ENCODE measurements at regions not wholly inside any gene's neighbourhood (a gene's known extent, or its start where the extent isn't known, plus 50 kb on each side); places are given as distances from the start of the nearest gene placed in this dataset.

DNA sequence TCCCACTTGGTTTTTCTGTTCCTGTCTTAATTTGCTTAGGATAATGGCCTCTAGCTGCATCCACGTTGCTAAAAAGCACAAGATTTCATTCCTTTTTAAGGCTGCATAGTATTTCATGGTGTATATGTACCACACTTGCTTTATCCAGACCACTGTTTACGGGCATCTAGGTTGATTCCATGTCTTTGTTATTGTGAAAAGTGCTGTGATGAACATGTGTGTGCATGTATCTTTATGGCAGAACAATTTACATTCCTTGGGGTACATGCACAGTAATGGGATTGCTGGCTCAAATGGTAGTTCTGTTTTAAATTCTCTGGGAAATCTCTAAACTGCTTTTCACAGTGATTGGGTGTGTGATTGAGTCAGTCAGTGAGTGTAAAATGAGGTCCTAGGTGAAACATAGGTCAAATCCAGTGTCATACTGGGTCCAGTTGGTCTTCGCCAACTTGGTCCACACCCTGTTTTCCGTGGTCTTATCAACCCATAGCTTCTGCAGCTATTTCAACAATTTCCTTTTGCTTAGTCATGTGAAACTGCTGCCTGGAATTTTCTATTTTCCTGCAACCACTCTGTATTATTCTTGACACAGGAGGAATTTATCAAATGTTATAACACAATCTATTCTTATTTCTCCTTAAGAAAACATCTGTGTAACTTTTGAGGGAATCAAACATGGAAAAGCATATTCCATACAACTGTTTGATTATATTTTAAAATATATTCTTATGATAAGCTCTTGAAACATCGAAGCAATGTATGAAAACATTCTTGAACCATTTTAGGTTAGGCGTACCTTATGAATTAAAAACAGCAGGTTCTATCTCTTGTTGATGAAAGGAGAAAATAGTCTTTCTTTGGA is 82.9 kb downstream of the ADCYAP1 start:
- H3K9me3 Mint-ChIP-seq, result no peaks in the 10 kb centered on the region
- no peak overlapping the region for H3K27ac Mint-ChIP-seq
- no peaks in the 10 kb centered on the region for H3K36me3 Mint-ChIP-seq (ENCODE audit: low read depth)
- no peak overlapping the region for H3K4me3 Mint-ChIP-seq
- H3K27me3 Mint-ChIP-seq, result no peaks in the 10 kb centered on the region
- H3K4me1 Mint-ChIP-seq (ENCODE audit: low read depth), result no peaks in the 10 kb centered on the region

DNA sequence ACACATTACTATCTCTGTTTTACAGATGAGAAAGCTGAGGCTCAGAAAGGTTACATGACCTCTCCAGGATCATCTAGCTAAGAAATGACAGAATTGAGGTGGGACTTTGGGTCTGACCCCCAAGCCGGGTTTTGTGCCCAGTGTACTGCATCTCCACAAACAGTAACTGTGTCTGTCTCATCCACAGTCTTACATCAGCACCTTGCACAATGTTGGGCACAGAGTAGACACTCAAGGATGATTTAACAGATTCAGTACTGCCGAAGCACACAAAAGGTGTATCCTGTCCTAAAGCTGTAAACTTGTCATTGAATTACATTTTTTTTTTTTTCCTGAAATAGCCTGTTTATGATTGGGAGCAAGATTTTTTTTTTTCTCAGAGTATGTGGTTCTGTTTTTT is 84.8 kb downstream of the ADCYAP1 start:
- H3K9me3 Mint-ChIP-seq, result peaks cover 1% of the 10 kb centered on the region
- H3K4me3 Mint-ChIP-seq, result no peak overlapping the region
- H3K36me3 Mint-ChIP-seq (ENCODE audit: low read depth), result no peaks in the 10 kb centered on the region
- H3K27me3 Mint-ChIP-seq, result no peaks in the 10 kb centered on the region
- H3K4me1 Mint-ChIP-seq (ENCODE audit: low read depth), result no peaks in the 10 kb centered on the region
- no peak overlapping the region for H3K27ac Mint-ChIP-seq

DNA sequence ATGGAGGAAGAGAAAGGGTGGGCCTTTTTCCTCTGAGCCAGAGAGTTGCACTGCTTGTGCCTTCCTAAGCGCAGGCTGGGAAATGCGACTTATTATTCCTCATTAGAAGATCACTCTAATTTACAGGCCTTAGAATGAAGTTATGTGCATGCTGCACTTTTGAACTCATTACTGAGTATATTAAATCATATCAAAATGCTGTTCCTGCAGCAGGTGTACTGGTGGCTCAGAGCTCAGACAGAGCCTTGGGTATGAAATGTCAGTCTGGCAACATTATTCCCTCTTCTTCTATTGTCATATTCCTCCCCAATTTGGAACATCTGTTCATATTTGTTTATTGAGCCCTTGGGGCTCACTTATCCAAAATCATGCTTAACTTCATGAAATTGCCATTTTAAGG is 85.5 kb downstream of the ADCYAP1 start:
- Mint-ChIP-seq H3K27ac (no peak overlapping the region), H3K36me3 (ENCODE audit: low read depth) (no peaks in the 10 kb centered on the region), H3K4me3 (no peak overlapping the region), H3K4me1 (ENCODE audit: low read depth) (no peaks in the 10 kb centered on the region), H3K27me3 (peaks cover 4% of the 10 kb centered on the region), H3K9me3 (peaks cover 4% of the 10 kb centered on the region)

DNA sequence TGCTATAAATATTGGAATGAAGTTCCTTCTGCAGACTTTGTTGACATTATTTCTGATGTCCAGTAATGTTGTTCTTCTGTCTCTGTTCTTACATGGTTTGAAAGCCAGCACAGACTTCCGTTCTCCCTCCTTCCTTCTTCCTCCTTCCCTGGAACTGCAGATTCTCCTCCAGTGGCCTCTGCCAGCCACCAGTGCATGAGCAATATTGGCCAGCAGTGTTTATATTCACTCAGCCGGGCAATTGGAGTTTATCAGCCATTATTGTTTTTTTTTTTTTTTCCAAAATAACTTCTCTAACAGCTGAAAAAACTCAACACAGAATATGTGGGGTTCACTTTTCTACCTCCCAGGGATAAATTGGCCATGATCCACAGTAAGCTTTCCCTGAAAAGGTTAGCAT is 86.8 kb downstream of the ADCYAP1 start:
- Mint-ChIP-seq H3K27ac (no peak overlapping the region), H3K9me3 (peaks cover 4% of the 10 kb centered on the region), H3K27me3 (peaks cover 4% of the 10 kb centered on the region), H3K4me3 (no peak overlapping the region), H3K4me1 (ENCODE audit: low read depth) (no peaks in the 10 kb centered on the region), H3K36me3 (ENCODE audit: low read depth) (no peaks in the 10 kb centered on the region)

DNA sequence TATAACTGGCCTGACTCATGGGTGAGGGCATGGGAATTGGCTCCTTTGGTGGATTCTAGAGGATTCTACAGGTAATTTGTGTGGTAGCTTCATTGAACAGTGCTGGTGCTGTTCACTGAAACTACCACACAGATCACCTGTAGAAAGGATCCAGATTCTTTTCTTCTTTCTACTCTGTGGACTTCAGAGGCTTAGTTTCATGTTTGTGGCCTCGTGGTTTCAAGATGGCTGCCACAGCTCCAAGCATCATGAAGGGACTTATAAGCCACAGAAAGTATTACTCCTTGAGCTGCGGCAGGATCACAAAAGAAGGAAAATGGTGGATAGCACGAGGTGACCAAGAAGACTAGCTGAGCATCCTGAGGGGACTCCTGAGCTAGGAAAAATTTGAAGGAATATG is 88.9 kb downstream of the ADCYAP1 start:
- Mint-ChIP-seq H3K27me3 (peaks cover 4% of the 10 kb centered on the region), H3K27ac (no peak overlapping the region), H3K9me3 (peaks cover 8% of the 10 kb centered on the region), H3K4me1 (ENCODE audit: low read depth) (no peaks in the 10 kb centered on the region), H3K36me3 (ENCODE audit: low read depth) (no peaks in the 10 kb centered on the region), H3K4me3 (no peak overlapping the region)

DNA sequence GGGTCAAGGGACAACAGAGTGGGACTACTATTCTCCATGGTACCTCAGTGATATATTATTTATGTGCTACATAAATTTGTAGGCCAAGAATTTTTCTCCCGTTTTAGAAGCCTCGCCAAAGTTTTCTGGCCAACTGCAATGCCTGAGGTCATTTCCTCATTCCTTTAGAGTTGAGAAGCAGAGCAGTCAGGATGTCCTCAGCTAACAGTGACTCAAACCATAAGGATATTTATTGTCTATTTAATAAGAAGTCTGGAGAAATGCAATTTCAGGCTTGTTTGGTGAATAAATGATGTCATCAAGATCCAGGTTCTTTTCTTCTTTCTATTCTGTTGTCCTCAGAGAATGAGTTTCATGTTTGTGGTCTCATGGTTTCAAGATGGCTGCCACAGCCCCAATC is 91.0 kb downstream of the ADCYAP1 start:
- H3K4me3 Mint-ChIP-seq, result no peak overlapping the region
- H3K36me3 Mint-ChIP-seq (ENCODE audit: low read depth), result no peaks in the 10 kb centered on the region
- no peaks in the 10 kb centered on the region for H3K4me1 Mint-ChIP-seq (ENCODE audit: low read depth)
- H3K27me3 Mint-ChIP-seq, result peaks cover 4% of the 10 kb centered on the region
- peaks cover 8% of the 10 kb centered on the region for H3K9me3 Mint-ChIP-seq
- no peak overlapping the region for H3K27ac Mint-ChIP-seq

DNA sequence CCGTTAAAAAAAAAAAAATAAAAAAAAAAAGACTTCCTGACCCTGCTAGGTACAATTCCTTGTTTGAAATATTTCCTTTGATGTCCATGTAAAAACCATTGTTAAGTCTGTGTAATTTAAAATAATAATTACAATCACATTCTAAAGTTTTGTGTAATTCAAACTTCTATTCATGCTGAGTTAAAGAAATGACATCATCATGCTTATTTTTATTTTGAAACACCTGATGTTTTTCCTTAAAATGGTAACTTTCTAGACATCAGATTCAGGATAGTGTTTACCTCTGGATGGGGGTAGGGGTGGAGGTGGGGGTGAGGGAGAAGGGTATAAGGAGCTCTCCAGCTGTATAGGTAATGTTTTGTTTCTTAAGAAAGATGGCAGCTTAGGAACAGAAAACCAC is 92.8 kb downstream of the ADCYAP1 start:
- no peaks in the 10 kb centered on the region for H3K4me1 Mint-ChIP-seq (ENCODE audit: low read depth)
- no peaks in the 10 kb centered on the region for H3K36me3 Mint-ChIP-seq (ENCODE audit: low read depth)
- no peak overlapping the region for H3K4me3 Mint-ChIP-seq
- no peak overlapping the region for H3K27ac Mint-ChIP-seq
- H3K9me3 Mint-ChIP-seq, result peaks cover 8% of the 10 kb centered on the region
- peaks cover 4% of the 10 kb centered on the region for H3K27me3 Mint-ChIP-seq

DNA sequence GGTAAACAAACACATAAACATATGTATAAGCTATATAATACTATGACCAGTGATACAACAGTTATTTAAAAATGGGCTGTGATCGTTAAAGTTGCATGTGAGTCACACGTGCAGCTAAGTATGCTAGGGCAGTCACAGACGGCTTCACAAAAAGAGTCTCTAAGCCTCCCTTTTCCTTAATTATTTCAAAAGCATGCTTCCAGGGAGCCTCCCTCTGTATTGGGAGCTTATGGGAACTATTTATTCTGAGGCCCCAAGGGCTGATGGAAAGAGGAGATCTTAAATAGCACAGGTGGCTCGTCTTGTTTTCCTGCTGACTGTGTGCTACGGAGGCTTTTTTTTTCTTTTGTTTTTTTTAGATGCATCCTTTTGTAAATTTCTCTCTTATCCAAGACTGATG is 94.3 kb downstream of the ADCYAP1 start:
- Mint-ChIP-seq H3K4me1 (ENCODE audit: low read depth) (no peaks in the 10 kb centered on the region), H3K27ac (no peak overlapping the region), H3K4me3 (no peak overlapping the region), H3K36me3 (ENCODE audit: low read depth) (no peaks in the 10 kb centered on the region), H3K9me3 (peaks cover 11% of the 10 kb centered on the region), H3K27me3 (peaks cover 4% of the 10 kb centered on the region)

DNA sequence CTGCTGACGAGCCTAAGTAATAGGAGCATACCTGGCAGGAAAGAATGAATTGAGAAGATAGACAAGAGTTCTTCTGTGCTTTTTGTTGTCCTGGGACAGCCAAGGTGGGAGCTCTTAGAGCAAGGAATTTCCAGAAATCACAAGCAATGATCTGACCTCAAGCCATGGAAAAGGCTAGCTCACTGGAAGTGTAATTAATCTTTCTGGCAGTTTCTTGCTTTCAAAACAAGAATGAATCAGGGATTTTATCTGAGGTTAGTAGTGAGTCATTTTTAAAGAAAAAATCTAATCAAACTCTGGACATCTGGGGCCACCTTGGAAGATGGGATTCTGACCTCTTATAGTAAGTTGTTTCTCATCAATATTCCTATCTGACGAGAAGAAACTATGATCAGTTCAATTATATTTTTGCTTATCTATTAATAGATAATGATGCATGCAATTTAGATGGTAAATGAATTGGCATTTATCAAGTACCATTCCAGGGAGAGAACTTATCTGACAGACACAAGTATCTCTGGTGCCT is 98.0 kb downstream of the ADCYAP1 start:
- Mint-ChIP-seq H3K4me1 (ENCODE audit: low read depth) (no peaks in the 10 kb centered on the region), H3K27ac (no peak overlapping the region), H3K36me3 (ENCODE audit: low read depth) (no peaks in the 10 kb centered on the region), H3K9me3 (peaks cover 7% of the 10 kb centered on the region), H3K27me3 (no peaks in the 10 kb centered on the region), H3K4me3 (no peak overlapping the region)

DNA sequence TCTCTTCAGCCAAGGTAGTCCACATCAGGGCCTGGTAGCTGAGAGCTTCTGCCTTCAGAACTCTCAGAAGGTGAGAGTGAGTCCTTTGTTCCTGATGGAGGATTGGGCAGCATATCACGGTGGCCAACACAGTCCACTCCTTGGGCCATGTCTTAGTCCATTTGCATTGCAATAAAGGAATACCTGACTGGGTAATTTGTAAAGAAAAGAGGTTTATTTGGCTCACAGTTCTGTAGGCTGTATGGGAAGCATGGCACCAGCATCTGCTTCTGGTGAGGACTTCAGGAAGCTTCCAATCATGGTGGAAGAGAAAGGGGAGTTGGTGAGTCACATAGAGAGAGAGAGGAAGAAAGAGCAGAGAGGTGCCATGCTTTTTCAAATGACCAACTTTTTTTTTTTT is 98.8 kb downstream of the ADCYAP1 start:
- no peaks in the 10 kb centered on the region for H3K4me1 Mint-ChIP-seq (ENCODE audit: low read depth)
- no peak overlapping the region for H3K27ac Mint-ChIP-seq
- H3K36me3 Mint-ChIP-seq (ENCODE audit: low read depth), result no peaks in the 10 kb centered on the region
- no peak overlapping the region for H3K4me3 Mint-ChIP-seq
- H3K9me3 Mint-ChIP-seq, result peaks cover 7% of the 10 kb centered on the region
- no peaks in the 10 kb centered on the region for H3K27me3 Mint-ChIP-seq

DNA sequence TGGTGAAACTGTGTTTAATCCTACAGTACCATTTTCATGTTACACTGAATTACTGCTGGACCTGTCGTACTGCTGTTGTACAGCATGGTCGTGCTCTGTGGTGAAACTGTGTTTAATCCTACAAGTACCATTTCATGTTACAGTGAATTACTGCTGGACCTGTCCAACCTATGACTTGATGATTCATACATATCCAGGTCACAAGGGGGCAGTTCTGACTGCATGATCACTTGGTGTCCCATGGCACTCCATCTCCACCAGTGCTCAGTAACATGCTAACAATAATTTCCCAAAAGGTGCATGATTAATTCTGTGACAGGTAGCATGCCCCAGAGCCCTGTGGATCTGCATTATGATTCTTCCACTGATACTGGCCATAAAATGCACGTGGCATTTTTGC is 101.6 kb downstream of the ADCYAP1 start:
- Mint-ChIP-seq H3K27me3 (no peaks in the 10 kb centered on the region), H3K27ac (no peak overlapping the region), H3K36me3 (ENCODE audit: low read depth) (no peaks in the 10 kb centered on the region), H3K4me1 (ENCODE audit: low read depth) (no peaks in the 10 kb centered on the region), H3K4me3 (no peak overlapping the region), H3K9me3 (peaks cover 7% of the 10 kb centered on the region)

DNA sequence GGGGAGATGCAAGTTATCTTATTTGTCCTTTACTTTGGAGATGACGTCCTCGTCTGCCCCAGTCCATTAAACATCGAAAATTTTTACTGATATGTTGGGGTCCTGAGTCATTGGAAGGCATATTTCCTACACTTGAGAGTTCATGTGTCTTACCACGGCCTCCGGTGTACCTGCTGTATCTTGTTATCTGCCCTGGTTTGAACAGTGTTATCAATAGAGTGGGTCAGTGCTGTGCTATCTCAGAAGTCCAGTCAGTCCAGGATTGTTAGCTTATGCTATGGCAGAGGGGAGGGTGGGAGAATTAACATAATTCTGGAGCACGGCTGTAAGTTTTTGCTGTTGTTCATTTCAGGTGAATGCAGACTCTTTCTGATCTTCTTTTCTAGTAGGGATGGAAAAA is 102.3 kb downstream of the ADCYAP1 start:
- Mint-ChIP-seq H3K9me3 (peaks cover 7% of the 10 kb centered on the region), H3K27ac (no peak overlapping the region), H3K36me3 (ENCODE audit: low read depth) (no peaks in the 10 kb centered on the region), H3K4me3 (no peak overlapping the region), H3K27me3 (no peaks in the 10 kb centered on the region), H3K4me1 (ENCODE audit: low read depth) (no peaks in the 10 kb centered on the region)

DNA sequence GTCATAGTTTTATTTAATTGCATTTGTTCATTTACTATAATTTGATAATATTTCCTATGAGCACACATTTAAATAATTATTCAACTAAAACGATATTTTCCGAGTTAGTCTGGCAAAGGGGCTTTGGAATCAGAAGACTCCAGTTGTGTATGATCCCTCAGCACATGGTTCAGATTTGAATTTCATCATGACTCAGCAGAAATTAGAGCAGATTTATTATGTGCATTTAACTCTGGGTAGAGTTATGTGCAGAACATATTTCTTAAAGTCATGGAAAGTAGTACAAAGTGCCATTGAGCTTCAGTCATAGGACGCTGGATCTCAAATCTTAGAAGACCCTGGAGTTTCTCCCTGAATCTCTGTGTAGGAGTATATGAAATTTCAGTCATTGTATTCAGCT is 106.7 kb downstream of the ADCYAP1 start:
- Mint-ChIP-seq H3K4me3 (no peak overlapping the region), H3K36me3 (ENCODE audit: low read depth) (no peaks in the 10 kb centered on the region), H3K27me3 (no peaks in the 10 kb centered on the region), H3K9me3 (no peaks in the 10 kb centered on the region), H3K27ac (no peak overlapping the region), H3K4me1 (ENCODE audit: low read depth) (no peaks in the 10 kb centered on the region)

DNA sequence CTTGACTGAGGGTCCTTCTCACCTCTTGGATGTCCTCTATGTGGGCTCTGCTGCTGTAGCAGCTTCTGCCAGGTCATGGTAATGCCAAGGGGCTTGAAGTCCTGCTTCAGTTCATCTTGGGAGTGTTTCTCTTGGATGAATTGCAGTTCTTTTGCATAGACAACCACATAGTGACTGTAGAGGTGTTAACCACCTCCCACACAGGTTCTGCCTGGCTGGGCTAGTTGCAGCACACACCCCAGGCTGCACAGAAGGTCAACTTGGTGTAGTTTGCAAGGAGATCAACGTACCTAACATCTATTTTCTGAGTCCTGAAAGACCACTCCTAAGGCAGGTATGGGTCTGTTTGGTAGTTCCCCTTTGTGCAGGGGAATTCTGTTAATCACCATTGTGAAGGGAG is 108.1 kb downstream of the ADCYAP1 start:
- H3K4me1 Mint-ChIP-seq (ENCODE audit: low read depth), result no peaks in the 10 kb centered on the region
- no peaks in the 10 kb centered on the region for H3K9me3 Mint-ChIP-seq
- H3K4me3 Mint-ChIP-seq, result no peak overlapping the region
- no peak overlapping the region for H3K27ac Mint-ChIP-seq
- H3K36me3 Mint-ChIP-seq (ENCODE audit: low read depth), result no peaks in the 10 kb centered on the region
- no peaks in the 10 kb centered on the region for H3K27me3 Mint-ChIP-seq

DNA sequence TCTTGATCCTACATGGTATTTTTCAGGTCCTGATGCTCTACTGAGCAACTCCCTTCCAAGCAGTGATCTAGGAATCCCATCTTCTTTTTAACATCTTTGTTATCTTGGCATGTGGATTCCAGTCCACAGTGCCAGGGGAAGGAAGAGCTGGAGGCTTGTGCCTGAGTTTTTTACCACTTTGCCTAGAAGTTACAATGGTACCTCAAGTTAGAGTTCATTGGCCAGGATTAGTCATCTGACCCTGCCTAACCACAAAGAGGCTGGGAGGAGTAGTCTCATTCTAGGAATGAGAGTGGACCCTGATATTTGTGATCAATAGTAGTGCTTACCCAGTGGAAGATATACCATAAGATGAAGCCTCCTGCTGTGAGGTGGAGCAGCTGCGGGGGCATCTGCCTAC is 109.3 kb downstream of the ADCYAP1 start:
- no peaks in the 10 kb centered on the region for H3K9me3 Mint-ChIP-seq
- H3K27ac Mint-ChIP-seq, result no peak overlapping the region
- no peak overlapping the region for H3K4me3 Mint-ChIP-seq
- no peaks in the 10 kb centered on the region for H3K4me1 Mint-ChIP-seq (ENCODE audit: low read depth)
- H3K36me3 Mint-ChIP-seq (ENCODE audit: low read depth), result no peaks in the 10 kb centered on the region
- no peaks in the 10 kb centered on the region for H3K27me3 Mint-ChIP-seq

DNA sequence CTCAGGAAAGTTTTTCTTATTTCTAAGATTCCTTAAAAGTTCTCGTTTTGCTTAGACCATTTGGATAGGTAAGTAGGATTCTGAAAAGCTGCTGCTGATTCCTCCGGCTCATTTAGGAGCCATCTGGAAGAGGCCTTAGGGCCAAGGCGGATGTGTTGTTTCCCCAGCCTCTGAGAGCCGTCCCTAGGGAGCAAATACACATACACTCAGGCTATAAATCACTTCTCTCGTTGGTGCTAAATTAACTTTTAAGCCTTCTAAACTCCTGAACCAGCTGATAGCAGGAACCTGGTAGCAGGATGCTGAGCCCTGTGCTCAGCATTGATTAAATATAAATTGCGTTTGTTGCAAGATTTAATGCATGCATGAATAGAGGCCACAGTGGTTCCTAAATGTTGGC is 109.8 kb downstream of the ADCYAP1 start:
- Mint-ChIP-seq H3K9me3 (no peaks in the 10 kb centered on the region), H3K27ac (no peak overlapping the region), H3K36me3 (ENCODE audit: low read depth) (no peaks in the 10 kb centered on the region), H3K4me1 (ENCODE audit: low read depth) (no peaks in the 10 kb centered on the region), H3K27me3 (peaks cover 3% of the 10 kb centered on the region), H3K4me3 (no peak overlapping the region)
